ENCODE measurements at regions not wholly inside any gene's neighbourhood (a gene's known extent, or its start where the extent isn't known, plus 50 kb on each side); places are given as distances from the start of the nearest gene placed in this dataset.

DNA sequence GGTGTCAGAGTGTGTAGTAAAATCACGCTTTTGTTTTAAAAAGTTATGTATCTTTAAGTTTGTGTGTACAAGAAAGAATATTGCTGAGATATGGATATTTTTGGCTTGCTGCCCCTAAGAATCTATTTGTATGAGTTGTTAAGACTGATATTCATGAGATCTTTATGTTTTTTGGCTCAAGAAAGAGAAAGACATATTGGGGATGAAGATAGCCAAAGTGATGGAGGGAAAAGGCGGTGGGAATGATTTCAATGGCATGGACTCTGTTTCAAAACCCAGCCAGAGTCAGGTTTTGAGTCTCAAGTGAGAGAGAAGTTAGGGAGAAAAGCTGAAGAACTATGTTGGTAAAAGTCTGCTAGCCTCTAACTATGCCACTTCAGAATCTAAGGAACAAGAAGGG, 351.7 kb downstream of the PBX1 start:
- H3K9me3 Mint-ChIP-seq: peaks cover 2% of the 10 kb centered on the region
- H3K4me3 Mint-ChIP-seq: no peak overlapping the region
- no peak overlapping the region for H3K27ac Mint-ChIP-seq
- H3K36me3 Mint-ChIP-seq: no peaks in the 10 kb centered on the region
- DNase-seq (ENCODE audit: low spot score in 2 of 2, unreplicated experiment in 2 of 2): no peak
- H3K27me3 Mint-ChIP-seq (ENCODE audit: low read depth): no peaks in the 10 kb centered on the region
- peaks cover 24% of the 10 kb centered on the region for H3K4me1 Mint-ChIP-seq
- TF ChIP-seq, protein P1, sequence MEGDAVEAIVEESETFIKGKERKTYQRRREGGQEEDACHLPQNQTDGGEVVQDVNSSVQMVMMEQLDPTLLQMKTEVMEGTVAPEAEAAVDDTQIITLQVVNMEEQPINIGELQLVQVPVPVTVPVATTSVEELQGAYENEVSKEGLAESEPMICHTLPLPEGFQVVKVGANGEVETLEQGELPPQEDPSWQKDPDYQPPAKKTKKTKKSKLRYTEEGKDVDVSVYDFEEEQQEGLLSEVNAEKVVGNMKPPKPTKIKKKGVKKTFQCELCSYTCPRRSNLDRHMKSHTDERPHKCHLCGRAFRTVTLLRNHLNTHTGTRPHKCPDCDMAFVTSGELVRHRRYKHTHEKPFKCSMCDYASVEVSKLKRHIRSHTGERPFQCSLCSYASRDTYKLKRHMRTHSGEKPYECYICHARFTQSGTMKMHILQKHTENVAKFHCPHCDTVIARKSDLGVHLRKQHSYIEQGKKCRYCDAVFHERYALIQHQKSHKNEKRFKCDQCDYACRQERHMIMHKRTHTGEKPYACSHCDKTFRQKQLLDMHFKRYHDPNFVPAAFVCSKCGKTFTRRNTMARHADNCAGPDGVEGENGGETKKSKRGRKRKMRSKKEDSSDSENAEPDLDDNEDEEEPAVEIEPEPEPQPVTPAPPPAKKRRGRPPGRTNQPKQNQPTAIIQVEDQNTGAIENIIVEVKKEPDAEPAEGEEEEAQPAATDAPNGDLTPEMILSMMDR (IDR thresholded peaks at IDR 0.05; ENCODE audit: unreplicated experiment): no peak

DNA sequence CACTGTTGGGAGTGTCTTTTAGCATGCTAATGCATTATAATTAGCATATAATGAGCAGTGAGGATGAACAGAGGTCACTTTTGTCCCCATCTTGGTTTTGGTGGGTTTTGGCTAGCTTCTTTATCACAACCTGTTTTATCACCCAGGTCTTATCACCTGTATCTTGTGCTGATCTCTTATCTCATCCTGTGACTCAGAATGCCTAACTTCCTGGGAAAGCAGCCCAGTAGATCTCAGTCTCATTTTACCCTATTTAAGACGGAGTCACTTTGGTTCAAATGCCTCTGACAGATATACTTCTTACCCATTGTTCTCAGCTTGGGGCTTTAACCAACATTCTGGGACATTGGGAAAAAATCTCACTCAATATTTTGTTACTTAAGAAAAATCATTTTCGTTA, 348.7 kb downstream of the PBX1 start:
- Mint-ChIP-seq H3K4me3 (no peak overlapping the region), H3K36me3 (no peaks in the 10 kb centered on the region), H3K9me3 (peaks cover 3% of the 10 kb centered on the region), H3K27ac (no peak overlapping the region), H3K27me3 (ENCODE audit: low read depth) (no peaks in the 10 kb centered on the region), H3K4me1 (peaks cover 14% of the 10 kb centered on the region)
- TF ChIP-seq, protein P1 (IDR thresholded peaks at IDR 0.05; ENCODE audit: unreplicated experiment): no peak
- DNase-seq (ENCODE audit: low spot score in 2 of 2, unreplicated experiment in 2 of 2): no peak

DNA sequence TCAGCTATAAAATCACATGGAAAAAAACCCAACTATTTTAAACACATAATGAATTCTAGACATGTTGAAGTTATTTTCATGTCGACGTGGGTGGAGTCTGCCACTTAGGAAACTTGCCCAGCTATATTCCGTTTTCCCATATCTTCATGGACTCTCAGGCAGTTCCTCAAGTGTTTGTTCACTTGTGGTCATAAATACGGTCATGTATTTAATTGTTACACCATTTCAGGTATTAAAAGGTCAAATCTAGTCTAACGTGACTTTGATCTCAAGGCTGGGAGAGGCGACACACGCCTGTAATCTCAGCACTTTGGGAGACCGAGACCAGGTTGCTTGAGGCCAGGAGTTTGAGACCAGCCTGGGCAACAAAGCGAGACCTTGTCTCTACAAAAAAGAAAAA, 346.9 kb downstream of the PBX1 start:
- no peak overlapping the region for H3K4me3 Mint-ChIP-seq
- TF ChIP-seq, protein P1 (IDR thresholded peaks at IDR 0.05; ENCODE audit: unreplicated experiment): no peak
- H3K27ac Mint-ChIP-seq: no peak overlapping the region
- no peak for DNase-seq (ENCODE audit: low spot score in 2 of 2, unreplicated experiment in 2 of 2)
- H3K9me3 Mint-ChIP-seq: peaks cover 3% of the 10 kb centered on the region
- no peaks in the 10 kb centered on the region for H3K27me3 Mint-ChIP-seq (ENCODE audit: low read depth)
- no peaks in the 10 kb centered on the region for H3K36me3 Mint-ChIP-seq
- peaks cover 11% of the 10 kb centered on the region for H3K4me1 Mint-ChIP-seq

DNA sequence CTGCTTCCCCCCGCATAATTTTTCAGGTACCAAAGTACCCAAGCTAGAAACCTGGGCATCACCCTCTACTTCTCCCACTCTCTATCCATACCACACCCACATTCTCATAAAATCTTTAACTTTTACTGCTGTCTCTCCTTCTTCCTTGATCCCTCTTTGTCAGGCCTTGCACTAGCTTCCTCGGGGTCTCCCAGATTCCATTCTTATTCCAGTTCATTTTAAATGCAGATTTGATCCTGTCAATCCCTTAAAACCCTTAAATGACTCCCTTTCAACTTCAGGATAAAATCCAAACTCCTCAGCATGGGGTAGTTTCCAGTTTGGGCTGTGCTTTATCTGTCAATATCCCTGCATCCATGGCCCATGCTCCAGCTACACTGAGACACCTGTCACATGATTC, 343.5 kb downstream of the PBX1 start:
- H3K4me1 Mint-ChIP-seq: peaks cover 4% of the 10 kb centered on the region
- no peak overlapping the region for H3K27ac Mint-ChIP-seq
- peaks cover 15% of the 10 kb centered on the region for H3K9me3 Mint-ChIP-seq
- TF ChIP-seq, protein P1 (IDR thresholded peaks at IDR 0.05; ENCODE audit: unreplicated experiment): no peak
- DNase-seq (ENCODE audit: low spot score in 2 of 2, unreplicated experiment in 2 of 2): no peak
- H3K4me3 Mint-ChIP-seq: no peak overlapping the region
- H3K36me3 Mint-ChIP-seq: peaks cover 11% of the 10 kb centered on the region
- no peaks in the 10 kb centered on the region for H3K27me3 Mint-ChIP-seq (ENCODE audit: low read depth)

Data from mesothelial cell of epicardium (in vitro differentiated cells).